NCI-H1417 (cell line): ENCODE measurements at regions not wholly inside any gene's neighbourhood (a gene's known extent, or its start where the extent isn't known, plus 50 kb on each side); places are given as distances from the start of the nearest gene placed in this dataset.

Experiments used
- DNase-seq, 3 experiments: peaks; one replicate each; lab custom pipeline; 2025; lab: John Stamatoyannopoulos, UW

- DNase-seq: no peak
These were observed 154.7 kb downstream of the KTN1 start for GRCh38 chr14:55734731-55735130.

GRCh38 chr14:55739967-55740648, 160.1 kb downstream of the KTN1 start:
- DNase-seq: no peak

GRCh38 chr14:55740649-55740989, 160.6 kb downstream of the KTN1 start:
- DNase-seq: no peak

GRCh38 chr14:55741240-55741639, 161.2 kb downstream of the KTN1 start:
- no peak for DNase-seq

GRCh38 chr14:55743551-55743950, 163.5 kb downstream of the KTN1 start:
- DNase-seq: no peak

- no peak for DNase-seq
These were observed 164.3 kb downstream of the KTN1 start for GRCh38 chr14:55744321-55744720.

- no peak for DNase-seq
These were observed 165.9 kb downstream of the KTN1 start for GRCh38 chr14:55745906-55746305.

GRCh38 chr14:55746558-55746957, 166.6 kb downstream of the KTN1 start:
- no peak for DNase-seq

- DNase-seq: no peak
These were observed 167.2 kb downstream of the KTN1 start for GRCh38 chr14:55747186-55747585.

- peak in 2 of 3 experiments; percentile 20 to 68 for DNase-seq
These were observed 169.3 kb downstream of the KTN1 start for GRCh38 chr14:55749201-55749812.

GRCh38 chr14:55749946-55750345, 169.9 kb downstream of the KTN1 start:
- peak in 1 of 3 experiments; percentile 31 for DNase-seq

GRCh38 chr14:55752580-55753390, 172.8 kb downstream of the KTN1 start:
- DNase-seq: peak in 2 of 3 experiments; percentile 68 to 89

GRCh38 chr14:55754471-55754870, 174.5 kb downstream of the KTN1 start:
- DNase-seq: no peak

- no peak for DNase-seq
These were observed 174.9 kb downstream of the KTN1 start for GRCh38 chr14:55754871-55755270.

- peak in 1 of 3 experiments; percentile 75 for DNase-seq
These were observed 176.1 kb downstream of the KTN1 start for GRCh38 chr14:55756078-55756477.

GRCh38 chr14:55756557-55756956, 176.6 kb downstream of the KTN1 start:
- no peak for DNase-seq

GRCh38 chr14:55758796-55759195, 178.8 kb downstream of the KTN1 start:
- DNase-seq: peak in 1 of 3 experiments; percentile 49

- DNase-seq: no peak
These were observed 181.0 kb downstream of the KTN1 start for GRCh38 chr14:55760789-55761566.

- DNase-seq: no peak
These were observed 181.6 kb downstream of the KTN1 start for GRCh38 chr14:55761651-55762050.

- DNase-seq: no peak
These were observed 182.7 kb downstream of the KTN1 start for GRCh38 chr14:55762595-55763232.

GRCh38 chr14:55764784-55765183, 184.8 kb downstream of the KTN1 start:
- no peak for DNase-seq

GRCh38 chr14:55766071-55766470, 186.1 kb downstream of the KTN1 start:
- no peak for DNase-seq
